Right ventricle myocardium superior (tissue), 1 donor: ENCODE measurements at regions not wholly inside any gene's neighbourhood (a gene's known extent, or its start where the extent isn't known, plus 50 kb on each side); places are given as distances from the start of the nearest gene placed in this dataset. TPM values are rescaled to one million over a fixed set of nuclear protein-coding genes. Genes with fewer than 3 reads are reported as not detected.
"Not testable (repeated sequence)": the region's sequence is repeated elsewhere in the genome, so short reads cannot be mapped to it uniquely, and the experiment has no call there.

Source experiments
- ATAC-seq: fragments of 200-7000 bp; cut with Tn5 transposase; one replicate; pipeline ENCODE4 v1.9.1; 2020; ENCODE audit warnings: mild to moderate bottlenecking; ENCODE audit not compliant: poor library complexity
- DNase-seq: peaks from one replicate; pipeline ENCODE4 v3.0.0-alpha.2; 2020
- intact Hi-C: fragments of 100-400 bp; cut with DNase I; formaldehyde crosslinking; loops from one replicate; pipeline ENCODE4 v1.11.2; 2022
- microRNA-seq: library from miRNA; unstranded; fragments of <30 nt; microRNA quantifications from one replicate; pipeline ENCODE4 v1.2.0, GENCODE V29; 2020
- donor health status: DM: no; HTN: yes; CAD: no; lungs with severe emphysema.

GRCh38 chr9:93776873-93777272 lies 178.3 kb downstream of the BARX1 start:
- no peak for ATAC-seq
- intact Hi-C loops = no loop called here
- no peak for DNase-seq

GRCh38 chr9:93776256-93776655 lies 178.9 kb downstream of the BARX1 start:
- intact Hi-C loops = no loop called here
- ATAC-seq = no peak
- no peak for DNase-seq

GRCh38 chr9:93774331-93775102 lies 180.6 kb downstream of the BARX1 start:
- intact Hi-C loops = no loop called here
- ATAC-seq = no peak

GRCh38 chr9:93771276-93771675 lies 183.9 kb downstream of the BARX1 start:
- no peak for ATAC-seq
- no peak for DNase-seq
- intact Hi-C loops = no loop called here

More at GRCh38 chr9:93774331-93775102, 180.6 kb downstream of the BARX1 start:
- DNase-seq = no peak

- ATAC-seq (no peak), DNase-seq (no peak)
- intact Hi-C loops = no loop called here
Observed at GRCh38 chr9:93761822-93762221, 185.4 kb downstream of the PHF2 start.

GRCh38 chr9:93750045-93750444 lies 173.7 kb downstream of the PHF2 start:
- no peak for ATAC-seq
- DNase-seq = no peak
- intact Hi-C loops = no loop called here

- DNase-seq, ATAC-seq, intact Hi-C loops: not testable (repeated sequence)
Observed at GRCh38 chr9:93748827-93749226, 172.4 kb downstream of the PHF2 start.

- intact Hi-C loops = no loop called here
- ATAC-seq (no peak), DNase-seq (no peak)
Observed at GRCh38 chr9:93731963-93732362, 155.6 kb downstream of the PHF2 start.

- intact Hi-C loops = no loop called here
- ATAC-seq = no peak
- no peak for DNase-seq
Observed at GRCh38 chr9:93730648-93731047, 154.3 kb downstream of the PHF2 start.

GRCh38 chr9:93730217-93730616 lies 153.8 kb downstream of the PHF2 start:
- ATAC-seq (no peak), DNase-seq (no peak)
- intact Hi-C loops = no loop called here

Small RNA genes in the stretch of these regions (microRNA-seq; reads per million reads assigned to microRNA genes)
- gene MIR4291 = not detected
